HepG2 (cell line): ENCODE measurements at regions not wholly inside any gene's neighbourhood (a gene's known extent, or its start where the extent isn't known, plus 50 kb on each side); places are given as distances from the start of the nearest gene placed in this dataset.

Experiments used
- ATAC-seq: fragments of 200-7000 bp; cut with Tn5 transposase; 3 replicates; pipeline ENCODE4 v1.9.1; 2020; ENCODE audit warnings: mild to moderate bottlenecking, moderate library complexity
- BruUV-seq: library from RNA; stranded (reverse); fragments of 400-500 nt; replicated peaks from 2 replicates; lab custom pipeline; 2021; lab: Mats Ljungman, UMichigan
- CTCF ChIA-PET: fragments of 300-600 bp; formaldehyde crosslinking; extraction: SDS; loops from one replicate; lab custom pipeline; 2021; ENCODE audit warnings: low total read pairs, inconsistent platforms, low intra/inter-chr PET ratio; lab: Yijun Ruan, JAX
- POLR2A ChIA-PET: fragments of 350-600 bp; sonication (Branson Sonifier 250); formaldehyde crosslinking; loops from one replicate; lab custom pipeline; 2020; ENCODE audit warnings: antibody characterized with exemption, inconsistent platforms; lab: Yijun Ruan, JAX
- DNase-seq: peaks from one replicate; pipeline ENCODE4 v3.0.0-alpha.2; 2015; ENCODE audit warnings: low spot score
- FAIRE-seq: peaks from 3 replicates; lab custom pipeline; 2011; peaks lifted over from hg19 to GRCh38; lab: Jason Lieb, UNC
- H2AFZ ChIP-seq: one replicate; pipeline ENCODE4 v1.6.1; 2011; ENCODE audit warnings: low read length, inconsistent platforms
- H3K27ac ChIP-seq: fragments of 300-600 bp; 3 replicates; pipeline ENCODE4 v1.8.0; 2011; ENCODE audit warnings: mixed run types, mild to moderate bottlenecking, mixed read lengths, low read length, inconsistent platforms; ENCODE audit not compliant: insufficient read depth; ENCODE audit errors: extremely low read length
- H3K27me3 ChIP-seq, 2 experiments: fragments of 200-600 bp in 1 of 2; 2 replicates in 1 of 2; 3 replicates in 1 of 2; pipeline versions ENCODE4 v1.6.0 to v1.8.0; 2011; ENCODE audit warnings: low read length in 2 of 2, mild to moderate bottlenecking in 2 of 2, moderate library complexity in 2 of 2, inconsistent platforms in 1 of 2; ENCODE audit not compliant: insufficient read depth in 2 of 2, control insufficient read depth in 1 of 2
- H3K36me3 ChIP-seq, 2 experiments: fragments of 200-600 bp in 1 of 2; replicated peaks in 1 of 2; 2 replicates in 1 of 2; 3 replicates in 1 of 2; pipeline versions ENCODE4 v1.5.1 to v1.8.0; 2011; ENCODE audit warnings: low read length in 2 of 2, inconsistent platforms in 1 of 2; ENCODE audit not compliant: insufficient read depth in 2 of 2, control insufficient read depth in 1 of 2
- H3K4me1 ChIP-seq: 2 replicates; pipeline ENCODE4 v1.5.1; 2012; ENCODE audit warnings: low read length, inconsistent platforms; ENCODE audit not compliant: insufficient read depth
- H3K4me2 ChIP-seq: 2 replicates; pipeline ENCODE4 v1.6.0; 2011; ENCODE audit warnings: low read depth, low read length, inconsistent platforms
- H3K4me3 ChIP-seq, 3 experiments: fragments of 200-600 bp in 1 of 3; sonication (generic), shearing (Covaris generic) in 1 of 3; replicated peaks in 1 of 3; 2 replicates each; pipeline ENCODE4 v1.5.1; 2011 to 2016; ENCODE audit warnings: low read length in 3 of 3, inconsistent platforms in 2 of 3, low read depth in 2 of 3, mild to moderate bottlenecking in 2 of 3, control low read depth in 1 of 3, mixed read lengths in 1 of 3; ENCODE audit not compliant: insufficient read depth in 1 of 3
- H3K79me2 ChIP-seq: one replicate; pipeline ENCODE4 v1.6.1; 2011; ENCODE audit warnings: low read length, inconsistent platforms; ENCODE audit not compliant: insufficient read depth
- H3K9ac ChIP-seq: 2 replicates; pipeline ENCODE4 v1.6.0; 2011; ENCODE audit warnings: mild to moderate bottlenecking, low read depth, low read length, inconsistent platforms; ENCODE audit not compliant: insufficient read depth
- H3K9me3 ChIP-seq: 2 replicates; pipeline ENCODE4 v1.5.1; 2012; ENCODE audit warnings: mild to moderate bottlenecking, low read length
- H4K20me1 ChIP-seq: 2 replicates; pipeline ENCODE4 v1.6.0; 2011; ENCODE audit warnings: inconsistent platforms, mild to moderate bottlenecking, low read length, moderate library complexity; ENCODE audit not compliant: insufficient read depth
- ATRX ChIP-seq: sonication (generic); formaldehyde crosslinking; IDR thresholded peaks from 2 replicates; pipeline ENCODE4 v1.4.0; 2020; ENCODE audit warnings: missing genetic modification reagents, borderline replicate concordance
- FOXK2 ChIP-seq: fragments of 450-650 bp; IDR thresholded peaks from 2 replicates; pipeline ENCODE4 v1.6.1; 2016
- HIVEP1 ChIP-seq: sonication (generic); formaldehyde crosslinking; IDR thresholded peaks from 2 replicates; pipeline ENCODE4 v1.4.0; 2020; ENCODE audit warnings: mild to moderate bottlenecking, missing genetic modification reagents
- HNRNPK ChIP-seq: fragments of 200-400 bp; formaldehyde crosslinking; IDR thresholded peaks from 2 replicates; pipeline ENCODE4 v1.6.1; 2018; ENCODE audit warnings: low read length, low read depth, moderate library complexity, mild to moderate bottlenecking; ENCODE audit not compliant: poor library complexity, severe bottlenecking
- MBNL3 ChIP-seq: fragments of 250-450 bp; sonication (Bioruptor Pico); conservative IDR thresholded peaks from 2 replicates; pipeline ENCODE4 v1.8.0; 2022; ENCODE audit warnings: mild to moderate bottlenecking, inconsistent platforms
- NR3C1 ChIP-seq: sonication (generic); formaldehyde crosslinking; IDR thresholded peaks from 2 replicates; pipeline ENCODE4 v1.4.0; 2020; ENCODE audit warnings: missing genetic modification reagents
- PHF20 ChIP-seq: sonication (generic); formaldehyde crosslinking; IDR thresholded peaks from 2 replicates; pipeline ENCODE4 v1.5.0; 2020; ENCODE audit warnings: mild to moderate bottlenecking, missing genetic modification reagents
- RFXAP ChIP-seq: sonication (generic); formaldehyde crosslinking; IDR thresholded peaks from 2 replicates; pipeline ENCODE4 v1.4.0; 2020; ENCODE audit warnings: missing genetic modification reagents, borderline replicate concordance
- TFE3 ChIP-seq: IDR thresholded peaks from 2 replicates; pipeline ENCODE4 v1.6.1; 2016
- ZFP82 ChIP-seq: sonication (generic); formaldehyde crosslinking; IDR thresholded peaks from 2 replicates; pipeline ENCODE4 v1.5.1; 2020; ENCODE audit warnings: mild to moderate bottlenecking, missing genetic modification reagents, borderline replicate concordance
- ZNF205 ChIP-seq: IDR thresholded peaks from 2 replicates; pipeline ENCODE4 v1.6.1; 2018; ENCODE audit warnings: missing biosample characterization, missing genetic modification reagents
- ZNF318 ChIP-seq: sonication (generic); formaldehyde crosslinking; IDR thresholded peaks from 2 replicates; pipeline ENCODE4 v1.4.0; 2020; ENCODE audit warnings: mild to moderate bottlenecking, missing genetic modification reagents
- ZNF558 ChIP-seq: sonication (generic); formaldehyde crosslinking; IDR thresholded peaks from 2 replicates; pipeline ENCODE4 v1.9.0; 2022; ENCODE audit warnings: mild to moderate bottlenecking, missing genetic modification reagents, borderline replicate concordance
- WGBS: methylation state at CpG from one replicate; pipeline ENCODE4 v1.1.6; 2017; ENCODE audit warnings: low lambda C conversion rate; 5-methylcytosine and 5-hydroxymethylcytosine counted together
- in situ Hi-C: cut with HindIII; loops from 2 replicates; pipeline ENCODE4 v1.10.0; 2017; ENCODE audit warnings: low pct_unique_long_range_greater_than_20kb; ENCODE audit not compliant: extremely low pct_ligation_motif_present
- intact Hi-C: fragments of 100-400 bp; cut with micrococcal nuclease; formaldehyde crosslinking; loops from one replicate; pipeline ENCODE4 v1.10.0; 2022; ENCODE audit not compliant: unreplicated experiment

GRCh38 chr2:63743170-63743981 lies 98.3 kb upstream of the UGP2 start:
- Histone ChIP-seq H3K4me2 (no peak overlapping the region), H3K79me2 (no peaks in the 10 kb centered on the region), H3K9me3 (0 out of 2 replicates have a peak, but pooled peaks cover 9% of the 10 kb centered on the region), H3K9ac (no peak overlapping the region), H3K4me1 (peaks cover 56% of the 10 kb centered on the region), H3K36me3 (no peaks in the 10 kb centered on the region), H3K27ac (no peak overlapping the region), H4K20me1 (no peaks in the 10 kb centered on the region), H3K27me3 (no peaks in the 10 kb centered on the region), H3K4me3 (no peak overlapping the region), H2AFZ (no peak overlapping the region)
- POLR2A ChIA-PET, result interaction anchor here (2.1 kb wide), 1 partner anchor 98 kb away, joined by 6 read pairs; the partner anchor contains the start of gene UGP2
- BruUV-seq, result no TSS peak
- ATAC-seq (no peak), FAIRE-seq (no peak), DNase-seq (no peak)
- CTCF ChIA-PET, result no interaction called here
- in situ Hi-C loops (no loop called here), intact Hi-C loops (no loop called here)
- 85% methylated on average over 2 of the region's 2 CpGs for WGBS
- TF ChIP-seq RFXAP (CRISPR knock-in tag) (no peak), HNRNPK (no peak), MBNL3 (CRISPR knock-in tag) (no peak), PHF20 (CRISPR knock-in tag) (no peak), ZNF318 (CRISPR knock-in tag) (no peak), ZFP82 (no peak), ZNF558 (CRISPR knock-in tag) (no peak), NR3C1 (CRISPR knock-in tag) (no peak), ATRX (CRISPR knock-in tag) (no peak), TFE3 (CRISPR knock-in tag) (no peak), HIVEP1 (CRISPR knock-in tag) (no peak), ZNF205 (CRISPR knock-in tag) (no peak), FOXK2 (no peak)
